HG03342 (cell line): ENCODE measurements at regions not wholly inside any gene's neighbourhood (a gene's known extent, or its start where the extent isn't known, plus 50 kb on each side); places are given as distances from the start of the nearest gene placed in this dataset.
"Not testable (repeated sequence)": the region's sequence is repeated elsewhere in the genome, so short reads cannot be mapped to it uniquely, and the experiment has no call there.

Experiments used
- ATAC-seq: cut with Tn5 transposase; IDR thresholded peaks from one replicate; pipeline ENCODE4 v1.9.1; 2021; ENCODE audit warnings: mild to moderate bottlenecking, moderate library complexity; ENCODE audit not compliant: unreplicated experiment

- no peak for ATAC-seq
Observed at GRCh38 chr15:98315971-98316370, 332.4 kb upstream of the IGF1R start.

DNA sequence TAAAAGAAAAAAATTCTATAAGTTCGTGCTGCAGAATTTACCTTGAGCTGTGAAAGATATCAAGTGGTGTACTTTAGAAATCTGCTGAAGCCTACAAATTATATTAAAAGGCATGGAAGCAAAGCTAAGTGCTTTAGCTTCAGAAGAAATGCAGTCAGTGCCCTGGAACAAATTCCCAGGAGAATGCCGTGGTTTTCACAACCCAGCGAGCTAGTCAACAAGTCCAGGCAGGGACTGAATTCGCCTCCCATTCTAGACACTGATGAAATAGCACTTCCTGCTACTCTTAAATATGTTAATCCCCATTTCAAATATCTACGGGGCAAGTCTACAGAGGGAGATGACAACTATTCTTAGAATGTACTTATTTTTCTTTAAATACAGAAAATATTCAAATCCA, 326.4 kb upstream of the IGF1R start:
- no peak for ATAC-seq

- no peak for ATAC-seq
Observed at GRCh38 chr15:98322581-98322980, 325.8 kb upstream of the IGF1R start.

- no peak for ATAC-seq
Observed at GRCh38 chr15:98324341-98324970, 323.9 kb upstream of the IGF1R start.

DNA sequence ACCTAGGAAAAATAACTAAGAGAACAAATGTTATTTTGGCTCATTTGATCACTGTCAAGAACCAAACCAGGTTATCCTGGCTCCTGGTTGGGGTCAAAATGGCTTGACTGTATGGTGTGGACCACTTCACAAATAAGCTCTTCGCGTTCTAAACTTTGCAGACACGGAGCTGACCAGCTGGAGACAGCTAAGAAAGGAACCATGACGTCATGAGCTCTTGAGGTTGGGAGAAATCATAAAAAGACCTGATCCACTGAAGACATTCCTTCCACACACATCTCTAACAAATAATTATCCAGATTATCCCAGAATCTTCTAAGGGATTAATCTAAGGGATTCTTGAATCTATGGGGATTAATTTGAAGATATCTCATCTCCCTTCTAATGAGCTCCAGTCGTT, 321.5 kb upstream of the IGF1R start:
- ATAC-seq: no peak

GRCh38 chr15:98330258-98330657, 318.1 kb upstream of the IGF1R start:
- ATAC-seq: no peak

DNA sequence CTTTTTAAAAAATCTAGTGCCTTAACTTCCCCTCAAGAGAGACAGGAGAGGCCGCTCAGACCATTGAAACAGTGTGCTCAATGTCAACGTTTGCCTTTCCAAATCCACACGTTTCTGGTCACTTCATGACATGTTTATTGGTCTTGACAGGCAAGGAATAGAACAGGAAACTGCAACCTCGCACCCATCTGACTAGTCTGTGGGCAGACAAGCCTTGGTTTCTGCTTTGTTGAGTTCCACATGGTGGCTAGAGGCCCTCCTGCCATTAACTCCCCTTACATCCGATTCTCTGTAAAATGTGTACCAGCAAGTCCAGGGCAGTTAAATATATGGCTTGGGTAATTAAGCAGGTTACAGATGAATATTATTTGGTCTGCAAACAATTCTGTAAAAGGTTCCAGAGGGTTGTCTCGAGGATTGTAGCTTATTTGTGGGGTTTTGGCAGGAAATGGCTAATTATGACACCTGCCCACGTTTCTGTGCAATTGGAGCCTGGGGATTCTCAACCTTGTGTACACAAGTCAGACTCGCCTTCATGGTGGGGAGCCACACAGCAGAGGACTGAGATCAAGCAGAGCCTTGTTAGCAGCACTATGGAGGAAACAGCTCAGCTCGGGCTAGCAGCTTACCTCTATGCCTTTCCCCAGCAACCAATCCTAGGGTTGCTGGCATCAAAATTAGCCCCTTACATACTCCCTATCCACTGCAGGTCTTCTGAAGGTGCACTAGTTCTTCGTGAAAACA, 317.5 kb upstream of the IGF1R start:
- no peak for ATAC-seq

DNA sequence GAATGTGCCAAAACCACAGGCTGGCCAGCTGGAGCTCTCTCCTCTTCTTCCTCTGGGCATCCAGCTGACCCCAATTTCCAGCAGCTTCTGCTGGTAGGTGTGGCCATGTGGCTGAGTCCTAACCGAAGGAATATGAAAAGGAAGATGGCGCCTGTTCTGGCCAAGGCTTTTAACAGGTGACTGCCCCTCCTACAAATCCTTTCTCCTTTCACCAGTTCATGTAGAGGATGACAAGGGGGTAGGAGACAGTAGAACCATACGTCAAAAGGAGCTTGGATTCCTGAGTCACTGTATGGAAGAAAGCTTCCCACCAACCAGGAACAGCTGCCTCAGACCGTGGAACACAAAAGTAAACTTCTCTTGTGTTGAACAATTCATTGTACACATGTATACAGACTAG, 316.7 kb upstream of the IGF1R start:
- no peak for ATAC-seq

GRCh38 chr15:98333251-98333650, 315.1 kb upstream of the IGF1R start:
- no peak for ATAC-seq

- no peak for ATAC-seq
Observed at GRCh38 chr15:98342911-98343310, 305.4 kb upstream of the IGF1R start.

- ATAC-seq: no peak
Observed at GRCh38 chr15:98344591-98344990, 303.7 kb upstream of the IGF1R start.

DNA sequence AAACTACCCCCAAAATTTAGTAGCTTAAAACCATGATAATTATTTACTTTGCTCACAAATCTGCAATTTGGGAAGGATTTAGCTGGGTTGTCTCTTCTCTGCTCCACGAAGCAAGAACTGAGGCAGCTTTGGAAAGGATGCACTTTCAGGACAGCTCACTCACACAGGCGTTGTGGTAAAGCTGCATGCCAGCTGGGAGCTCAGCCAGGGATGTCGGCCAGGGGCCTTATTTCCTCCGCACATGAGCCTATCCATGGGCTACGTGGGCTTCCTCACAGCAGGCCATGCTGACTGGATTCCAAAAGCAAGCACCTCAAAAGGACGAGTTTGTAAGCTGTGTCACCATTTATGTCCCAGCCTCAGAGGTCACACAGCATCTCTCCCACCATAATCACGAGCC, 301.3 kb upstream of the IGF1R start:
- ATAC-seq: no peak

DNA sequence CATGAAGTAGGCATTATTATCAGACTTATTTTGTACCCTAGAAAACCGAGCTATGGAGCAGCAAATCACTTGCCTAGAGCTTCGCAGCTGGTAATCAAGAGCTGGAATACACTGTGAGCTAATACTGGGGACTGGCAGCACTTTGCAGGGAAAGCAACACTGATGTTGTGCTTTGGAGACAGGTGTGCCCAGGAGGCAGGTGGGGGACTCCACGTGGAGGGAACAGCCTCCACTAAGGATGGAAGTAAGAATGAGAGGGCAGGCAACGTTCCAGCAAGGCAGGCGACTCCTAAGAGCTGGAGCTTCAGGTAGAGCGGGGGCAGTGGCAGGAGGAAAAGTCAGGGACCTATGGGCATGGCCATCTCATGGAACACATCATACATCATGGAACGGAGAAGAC, 300.5 kb upstream of the IGF1R start:
- ATAC-seq: no peak

GRCh38 chr15:98350276-98350675, 298.1 kb upstream of the IGF1R start:
- no peak for ATAC-seq

DNA sequence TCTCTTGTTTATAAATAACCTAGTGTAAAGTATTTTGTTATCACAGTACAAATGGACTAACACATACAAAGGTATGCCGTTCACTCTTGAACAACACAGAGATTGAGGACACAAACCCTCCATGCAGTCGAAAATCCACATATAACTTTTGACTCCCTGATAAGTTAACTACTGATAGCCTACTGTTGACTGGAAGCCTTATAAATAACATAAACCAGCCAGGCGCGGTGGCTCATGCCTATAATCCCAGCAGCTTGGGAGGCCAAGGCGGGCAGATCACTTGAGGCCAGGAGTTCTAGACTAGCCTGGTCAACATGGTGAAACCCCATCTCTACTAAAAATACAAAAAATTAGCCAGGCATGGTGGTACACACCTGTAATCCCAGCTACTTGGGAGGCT, 290.1 kb upstream of the IGF1R start:
- ATAC-seq: not testable (repeated sequence)

GRCh38 chr15:98358971-98359370, 289.4 kb upstream of the IGF1R start:
- no peak for ATAC-seq

DNA sequence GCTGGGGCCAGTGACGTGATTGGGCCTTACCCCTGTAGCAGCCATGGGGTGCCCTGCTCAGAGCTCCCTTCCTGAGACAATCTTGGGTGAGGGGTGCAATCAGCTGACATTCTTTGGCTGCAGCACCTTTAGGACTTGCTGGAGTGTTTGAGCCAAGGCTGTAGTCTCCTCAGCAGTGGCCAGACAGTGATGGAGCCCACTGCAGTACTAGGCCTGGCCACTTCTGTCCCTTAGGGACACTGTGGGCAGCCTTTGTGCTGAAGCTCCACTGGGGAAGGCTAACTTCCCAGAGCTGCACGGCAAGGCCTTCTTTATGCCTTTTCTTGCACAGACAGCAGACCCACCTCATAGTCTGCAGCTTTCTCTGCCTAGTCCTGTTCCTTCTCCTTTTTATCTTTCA, 284.9 kb upstream of the IGF1R start:
- no peak for ATAC-seq

DNA sequence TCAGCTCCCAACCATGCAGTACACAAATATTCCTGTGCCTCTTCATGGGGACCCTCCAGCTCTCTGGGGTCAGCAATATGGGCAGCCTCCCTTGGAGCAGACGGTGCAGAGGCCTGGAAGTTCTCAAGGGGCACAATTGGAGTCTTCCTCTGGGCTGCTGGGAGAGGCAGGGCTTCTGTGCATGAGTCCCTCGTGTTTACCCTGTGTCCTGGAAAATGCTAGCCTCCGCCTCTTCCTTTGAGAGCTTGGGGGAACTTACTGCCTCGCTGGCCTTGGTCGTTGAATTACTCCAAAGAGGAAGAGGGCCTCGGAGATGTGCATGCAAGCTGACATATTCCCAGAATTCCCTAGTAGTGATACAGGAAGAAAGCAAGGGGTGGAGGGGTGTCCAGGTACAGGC, 284.4 kb upstream of the IGF1R start:
- ATAC-seq: no peak

DNA sequence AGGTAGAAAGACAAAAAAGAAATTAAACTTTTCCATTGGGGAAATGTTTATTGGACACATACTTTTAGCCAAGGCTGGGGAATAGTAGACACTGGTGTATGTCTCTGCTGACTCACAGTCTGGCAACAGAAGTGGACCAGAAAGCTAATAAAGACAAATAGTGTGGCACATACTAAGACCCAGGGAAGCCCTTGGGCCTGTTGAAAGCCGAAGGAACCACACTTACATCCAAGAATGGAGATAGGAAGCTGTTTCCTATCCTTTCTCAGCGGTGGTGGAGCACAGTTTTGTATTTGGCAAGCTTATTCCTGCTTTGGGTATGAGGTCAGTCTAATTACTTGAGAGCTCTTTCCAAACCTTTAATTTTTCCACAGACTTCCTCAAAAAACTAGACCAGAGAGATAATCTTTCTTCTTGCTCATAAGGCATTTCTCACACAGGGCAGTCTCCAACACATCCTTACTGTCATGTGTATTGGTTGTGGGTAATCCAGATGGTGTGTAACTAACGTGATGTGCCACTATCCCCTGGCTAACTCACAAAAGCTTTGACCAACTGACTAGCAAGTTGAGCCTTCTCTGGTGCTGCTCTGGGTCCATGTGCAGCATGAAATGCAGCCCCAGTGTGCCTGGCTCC, 279.1 kb upstream of the IGF1R start:
- ATAC-seq: no peak

- ATAC-seq: no peak
Observed at GRCh38 chr15:98375513-98376340, 272.6 kb upstream of the IGF1R start.

- no peak for ATAC-seq
Observed at GRCh38 chr15:98380721-98381120, 267.6 kb upstream of the IGF1R start.
